ENCODE measurements at regions not wholly inside any gene's neighbourhood (a gene's known extent, or its start where the extent isn't known, plus 50 kb on each side); places are given as distances from the start of the nearest gene placed in this dataset.
A peak's percentile ranks its signal among the peaks of the same experiment; 100 is the strongest.

GRCh38 chr13:74202129-74202813, 68.1 kb upstream of the KLF12 start:
- no peak for DNase-seq (ENCODE audit: low read depth, low spot score)

- DNase-seq (ENCODE audit: low read depth, low spot score): no peak
Measured at GRCh38 chr13:74201530-74201929, 67.3 kb upstream of the KLF12 start.

- no peak for DNase-seq (ENCODE audit: low read depth, low spot score)
Measured at GRCh38 chr13:74200081-74200480, 65.9 kb upstream of the KLF12 start.

- no peak for DNase-seq (ENCODE audit: low read depth, low spot score)
Measured at GRCh38 chr13:74197677-74198429, 63.6 kb upstream of the KLF12 start.

GRCh38 chr13:74194846-74195245, 60.6 kb upstream of the KLF12 start:
- no peak for DNase-seq (ENCODE audit: low read depth, low spot score)

- no peak for DNase-seq (ENCODE audit: low read depth, low spot score)
Measured at GRCh38 chr13:74193391-74193790, 59.2 kb upstream of the KLF12 start.

- DNase-seq (ENCODE audit: low read depth, low spot score): no peak
Measured at GRCh38 chr13:74191410-74191809, 57.2 kb upstream of the KLF12 start.

GRCh38 chr13:74190999-74191398, 56.8 kb upstream of the KLF12 start:
- no peak for DNase-seq (ENCODE audit: low read depth, low spot score)

- peak; percentile 10 for DNase-seq (ENCODE audit: low read depth, low spot score)
Measured at GRCh38 chr13:74187564-74187963, 53.4 kb upstream of the KLF12 start.

- DNase-seq (ENCODE audit: low read depth, low spot score): no peak
Measured at GRCh38 chr13:74184283-74184682, 50.1 kb upstream of the KLF12 start.
